ENCODE measurements at regions not wholly inside any gene's neighbourhood (a gene's known extent, or its start where the extent isn't known, plus 50 kb on each side); places are given as distances from the start of the nearest gene placed in this dataset.

- Mint-ChIP-seq H3K36me3 (no peaks in the 10 kb centered on the region), H3K9me3 (no peaks in the 10 kb centered on the region), H3K4me3 (no peak overlapping the region), H3K27ac (no peak overlapping the region), H3K27me3 (peaks cover 3% of the 10 kb centered on the region), H3K4me1 (ENCODE audit: unreplicated experiment) (no peaks in the 10 kb centered on the region)
- no peak for TF ChIP-seq CTCF (conservative IDR thresholded peaks at IDR 0.05)
- DNase-seq (ENCODE audit: extremely low spot score, unreplicated experiment) = no peak
Measured at GRCh38 chr3:40593351-40593750, 68.6 kb downstream of the ZNF621 start.

- H3K4me3 Mint-ChIP-seq = no peak overlapping the region
- H3K36me3 Mint-ChIP-seq = no peaks in the 10 kb centered on the region
- H3K27ac Mint-ChIP-seq = no peak overlapping the region
- no peaks in the 10 kb centered on the region for H3K4me1 Mint-ChIP-seq (ENCODE audit: unreplicated experiment)
- DNase-seq (ENCODE audit: extremely low spot score, unreplicated experiment) = no peak
- H3K9me3 Mint-ChIP-seq = no peaks in the 10 kb centered on the region
- peaks cover 4% of the 10 kb centered on the region for H3K27me3 Mint-ChIP-seq
- no peak for TF ChIP-seq CTCF (conservative IDR thresholded peaks at IDR 0.05)
Measured at GRCh38 chr3:40597441-40597840, 72.7 kb downstream of the ZNF621 start.

- no peaks in the 10 kb centered on the region for H3K9me3 Mint-ChIP-seq
- H3K4me3 Mint-ChIP-seq = no peak overlapping the region
- H3K36me3 Mint-ChIP-seq = no peaks in the 10 kb centered on the region
- peaks cover 4% of the 10 kb centered on the region for H3K27me3 Mint-ChIP-seq
- no peaks in the 10 kb centered on the region for H3K4me1 Mint-ChIP-seq (ENCODE audit: unreplicated experiment)
- no peak for DNase-seq (ENCODE audit: extremely low spot score, unreplicated experiment)
- no peak overlapping the region for H3K27ac Mint-ChIP-seq
- TF ChIP-seq CTCF (conservative IDR thresholded peaks at IDR 0.05) = no peak
Measured at GRCh38 chr3:40598338-40598737, 73.6 kb downstream of the ZNF621 start.

GRCh38 chr3:40598962-40599361 lies 74.2 kb downstream of the ZNF621 start:
- no peaks in the 10 kb centered on the region for H3K36me3 Mint-ChIP-seq
- peaks cover 4% of the 10 kb centered on the region for H3K27me3 Mint-ChIP-seq
- no peaks in the 10 kb centered on the region for H3K4me1 Mint-ChIP-seq (ENCODE audit: unreplicated experiment)
- no peak overlapping the region for H3K4me3 Mint-ChIP-seq
- DNase-seq (ENCODE audit: extremely low spot score, unreplicated experiment) = no peak
- no peaks in the 10 kb centered on the region for H3K9me3 Mint-ChIP-seq
- TF ChIP-seq CTCF (conservative IDR thresholded peaks at IDR 0.05) = no peak
- H3K27ac Mint-ChIP-seq = no peak overlapping the region

GRCh38 chr3:40602778-40603385 lies 78.1 kb downstream of the ZNF621 start:
- Mint-ChIP-seq H3K36me3 (no peaks in the 10 kb centered on the region), H3K27ac (no peak overlapping the region), H3K4me3 (no peak overlapping the region), H3K4me1 (ENCODE audit: unreplicated experiment) (no peaks in the 10 kb centered on the region), H3K27me3 (peaks cover 4% of the 10 kb centered on the region), H3K9me3 (no peaks in the 10 kb centered on the region)
- TF ChIP-seq CTCF (conservative IDR thresholded peaks at IDR 0.05) = no peak
- no peak for DNase-seq (ENCODE audit: extremely low spot score, unreplicated experiment)

- Mint-ChIP-seq H3K36me3 (no peaks in the 10 kb centered on the region), H3K4me1 (ENCODE audit: unreplicated experiment) (no peaks in the 10 kb centered on the region), H3K27ac (no peak overlapping the region)
Measured at GRCh38 chr3:40605960-40606359, 81.2 kb downstream of the ZNF621 start.

More at GRCh38 chr3:40605960-40606359, 81.2 kb downstream of the ZNF621 start:
- H3K4me3 Mint-ChIP-seq = no peak overlapping the region
- no peaks in the 10 kb centered on the region for H3K27me3 Mint-ChIP-seq
- no peak for TF ChIP-seq CTCF (conservative IDR thresholded peaks at IDR 0.05)
- H3K9me3 Mint-ChIP-seq = no peaks in the 10 kb centered on the region
- DNase-seq (ENCODE audit: extremely low spot score, unreplicated experiment) = no peak

All from type B pancreatic cell (in vitro differentiated cells).